B cell (primary cell): ENCODE measurements at regions not wholly inside any gene's neighbourhood (a gene's known extent, or its start where the extent isn't known, plus 50 kb on each side); places are given as distances from the start of the nearest gene placed in this dataset.

Source experiments
- CTCF ChIP-seq: fragments of 200-600 bp; IDR thresholded peaks from one replicate; pipeline ENCODE4 v1.8.0; 2022; ENCODE audit warnings: antibody characterized with exemption, mild to moderate bottlenecking
- EZH2 ChIP-seq: IDR thresholded peaks from 2 replicates; pipeline ENCODE4 v1.6.1; 2012; ENCODE audit warnings: borderline replicate concordance, low read depth, mild to moderate bottlenecking, moderate library complexity, low read length; ENCODE audit not compliant: insufficient read depth, poor library complexity, severe bottlenecking

- TF ChIP-seq CTCF (no peak), EZH2 (no peak)
Measured at GRCh38 chrX:140180585-140180984, 215.3 kb upstream of the CXorf66 start.
